Mammary epithelial cell (primary cell): ENCODE measurements at regions not wholly inside any gene's neighbourhood (a gene's known extent, or its start where the extent isn't known, plus 50 kb on each side); places are given as distances from the start of the nearest gene placed in this dataset.

ENCODE experiments used
- EZH2 ChIP-seq: IDR thresholded peaks from 2 replicates; pipeline ENCODE4 v1.6.1; 2012; ENCODE audit warnings: low read length, inconsistent platforms, borderline replicate concordance
- TF ChIP-seq, protein P1 (sequence below), 2 donors: IDR thresholded peaks in 1 of 2; conservative IDR thresholded peaks in 1 of 2; 2 replicates each; pipeline ENCODE4 v1.5.1; 2011 to 2012; ENCODE audit warnings: inconsistent platforms in 2 of 2, low read length in 2 of 2, mild to moderate bottlenecking in 2 of 2, control low read depth in 1 of 2, low read depth in 1 of 2; ENCODE audit not compliant: insufficient read depth in 1 of 2; ENCODE audit errors: extremely low read depth in 1 of 2

DNA sequence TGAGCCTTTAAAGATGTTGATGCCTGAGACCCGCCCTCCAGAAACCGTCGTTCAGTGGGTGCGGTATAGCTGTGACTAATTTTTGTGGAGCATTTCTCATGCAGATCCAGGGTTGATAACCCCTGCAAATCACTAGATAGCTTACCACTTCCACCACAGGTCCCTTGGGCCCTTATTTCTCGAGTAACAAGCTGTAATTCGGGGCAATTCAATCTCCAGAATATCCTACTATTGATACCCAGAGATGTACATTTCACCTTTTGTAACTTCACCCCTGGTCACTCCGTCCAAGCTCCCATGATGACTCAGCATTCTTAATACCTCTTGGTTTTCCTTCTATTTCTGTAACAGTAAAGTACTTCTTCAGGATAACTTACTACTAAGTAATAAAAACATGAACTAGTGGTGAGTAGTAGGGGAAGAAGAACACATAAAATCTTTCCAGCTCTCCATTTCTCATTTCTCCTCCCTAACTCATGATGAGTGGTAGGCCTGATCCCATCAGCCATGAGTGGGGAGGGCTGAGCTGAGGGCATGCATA, 71.9 kb upstream of the UBL3 start:
- TF ChIP-seq, protein P1, sequence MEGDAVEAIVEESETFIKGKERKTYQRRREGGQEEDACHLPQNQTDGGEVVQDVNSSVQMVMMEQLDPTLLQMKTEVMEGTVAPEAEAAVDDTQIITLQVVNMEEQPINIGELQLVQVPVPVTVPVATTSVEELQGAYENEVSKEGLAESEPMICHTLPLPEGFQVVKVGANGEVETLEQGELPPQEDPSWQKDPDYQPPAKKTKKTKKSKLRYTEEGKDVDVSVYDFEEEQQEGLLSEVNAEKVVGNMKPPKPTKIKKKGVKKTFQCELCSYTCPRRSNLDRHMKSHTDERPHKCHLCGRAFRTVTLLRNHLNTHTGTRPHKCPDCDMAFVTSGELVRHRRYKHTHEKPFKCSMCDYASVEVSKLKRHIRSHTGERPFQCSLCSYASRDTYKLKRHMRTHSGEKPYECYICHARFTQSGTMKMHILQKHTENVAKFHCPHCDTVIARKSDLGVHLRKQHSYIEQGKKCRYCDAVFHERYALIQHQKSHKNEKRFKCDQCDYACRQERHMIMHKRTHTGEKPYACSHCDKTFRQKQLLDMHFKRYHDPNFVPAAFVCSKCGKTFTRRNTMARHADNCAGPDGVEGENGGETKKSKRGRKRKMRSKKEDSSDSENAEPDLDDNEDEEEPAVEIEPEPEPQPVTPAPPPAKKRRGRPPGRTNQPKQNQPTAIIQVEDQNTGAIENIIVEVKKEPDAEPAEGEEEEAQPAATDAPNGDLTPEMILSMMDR (conservative IDR thresholded peaks at IDR 0.05 in 1 of 2, IDR thresholded peaks at IDR 0.05 in 1 of 2; ENCODE audit: extremely low read depth in 1 of 2, insufficient read depth in 1 of 2, low read depth in 1 of 2, low read length in 2 of 2): no peak
- no peak for TF ChIP-seq EZH2
